ENCODE measurements at regions not wholly inside any gene's neighbourhood (a gene's known extent, or its start where the extent isn't known, plus 50 kb on each side); places are given as distances from the start of the nearest gene placed in this dataset.

DNA sequence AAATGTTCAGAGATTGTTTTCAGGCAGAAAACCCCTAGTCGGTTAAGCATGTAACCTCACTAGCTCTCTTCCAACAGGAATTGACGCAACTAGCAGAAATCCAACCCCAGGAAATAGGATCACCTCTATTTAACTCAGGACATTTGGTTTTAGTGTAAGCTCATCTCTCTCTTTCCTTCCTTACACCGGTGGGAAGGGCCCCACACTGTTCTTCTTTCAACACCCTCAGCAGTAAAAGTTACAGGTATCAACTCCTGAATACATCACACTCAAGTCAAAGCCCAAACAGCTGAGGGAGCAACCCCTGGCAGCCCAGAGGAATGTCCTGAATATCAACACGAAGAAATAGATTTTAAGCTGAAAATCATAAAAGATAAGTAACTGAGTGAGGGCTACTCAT, 191.2 kb upstream of the KIF2B start:
- Histone ChIP-seq H3K4me1 (ENCODE audit: control insufficient read depth in 1 of 2, insufficient read depth in 2 of 2, low read length in 2 of 2) (0 out of 4 replicates have a peak, but pooled peaks cover 0 to 2% of the 10 kb centered on the region in 2 experiments), H2AFZ (ENCODE audit: low read depth, low read length, poor library complexity, severe bottlenecking) (no peak overlapping the region), H3K27me3 (ENCODE audit: insufficient read depth, low read length) (no peaks in the 10 kb centered on the region), H3K9me2 (ENCODE audit: insufficient read depth) (no peaks in the 10 kb centered on the region), H3K4me2 (ENCODE audit: low read length) (no peak overlapping the region), H3K4me3 (replicated peaks in 1 of 2; ENCODE audit: low read depth in 1 of 2, low read length in 2 of 2) (no peak overlapping the region), H3K36me3 (ENCODE audit: control insufficient read depth in 1 of 2, insufficient read depth in 2 of 2, low read length in 2 of 2) (no peaks in the 10 kb centered on the region), H3K27ac (ENCODE audit: low read depth, low read length) (no peak overlapping the region), H3K79me2 (ENCODE audit: insufficient read depth, low read length) (no peaks in the 10 kb centered on the region), H4K20me1 (ENCODE audit: insufficient read depth) (no peaks in the 10 kb centered on the region), H3K9ac (ENCODE audit: low read length) (no peak overlapping the region), H3K9me3 (ENCODE audit: control insufficient read depth in 1 of 2, insufficient read depth in 1 of 2, low read depth in 1 of 2, low read length in 2 of 2) (peaks cover 27 to 43% of the 10 kb centered on the region in 2 experiments; a peak in 3 of 4 replicates)
- POLR2A ChIA-PET: no interaction called here
- ATAC-seq (no peak), DNase-seq (ENCODE audit: low read depth, low spot score) (no peak)
- CTCF ChIA-PET: no interaction called here
- RAD21 ChIA-PET (ENCODE audit: low non-redundant PET in 1 of 2, low total read pairs in 2 of 2, uncharacterized antibody in 2 of 2, unreplicated experiment in 2 of 2): no interaction called here
- intact Hi-C loops (cut with micrococcal nuclease): no loop called here
- no peak for TF ChIP-seq EZH2 (IDR thresholded peaks at IDR 0.05)
- TF ChIP-seq YY1 (IDR thresholded peaks at IDR 0.05; ENCODE audit: extremely low read depth, insufficient replicate concordance, low read depth, low read length): no peak
- TF ChIP-seq, protein P1, sequence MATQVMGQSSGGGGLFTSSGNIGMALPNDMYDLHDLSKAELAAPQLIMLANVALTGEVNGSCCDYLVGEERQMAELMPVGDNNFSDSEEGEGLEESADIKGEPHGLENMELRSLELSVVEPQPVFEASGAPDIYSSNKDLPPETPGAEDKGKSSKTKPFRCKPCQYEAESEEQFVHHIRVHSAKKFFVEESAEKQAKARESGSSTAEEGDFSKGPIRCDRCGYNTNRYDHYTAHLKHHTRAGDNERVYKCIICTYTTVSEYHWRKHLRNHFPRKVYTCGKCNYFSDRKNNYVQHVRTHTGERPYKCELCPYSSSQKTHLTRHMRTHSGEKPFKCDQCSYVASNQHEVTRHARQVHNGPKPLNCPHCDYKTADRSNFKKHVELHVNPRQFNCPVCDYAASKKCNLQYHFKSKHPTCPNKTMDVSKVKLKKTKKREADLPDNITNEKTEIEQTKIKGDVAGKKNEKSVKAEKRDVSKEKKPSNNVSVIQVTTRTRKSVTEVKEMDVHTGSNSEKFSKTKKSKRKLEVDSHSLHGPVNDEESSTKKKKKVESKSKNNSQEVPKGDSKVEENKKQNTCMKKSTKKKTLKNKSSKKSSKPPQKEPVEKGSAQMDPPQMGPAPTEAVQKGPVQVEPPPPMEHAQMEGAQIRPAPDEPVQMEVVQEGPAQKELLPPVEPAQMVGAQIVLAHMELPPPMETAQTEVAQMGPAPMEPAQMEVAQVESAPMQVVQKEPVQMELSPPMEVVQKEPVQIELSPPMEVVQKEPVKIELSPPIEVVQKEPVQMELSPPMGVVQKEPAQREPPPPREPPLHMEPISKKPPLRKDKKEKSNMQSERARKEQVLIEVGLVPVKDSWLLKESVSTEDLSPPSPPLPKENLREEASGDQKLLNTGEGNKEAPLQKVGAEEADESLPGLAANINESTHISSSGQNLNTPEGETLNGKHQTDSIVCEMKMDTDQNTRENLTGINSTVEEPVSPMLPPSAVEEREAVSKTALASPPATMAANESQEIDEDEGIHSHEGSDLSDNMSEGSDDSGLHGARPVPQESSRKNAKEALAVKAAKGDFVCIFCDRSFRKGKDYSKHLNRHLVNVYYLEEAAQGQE (IDR thresholded peaks at IDR 0.05; ENCODE audit: low read depth): no peak
- no peak for TF ChIP-seq CBX3 (IDR thresholded peaks at IDR 0.05; ENCODE audit: low read depth)
- no peak for TF ChIP-seq SRF (IDR thresholded peaks at IDR 0.05; ENCODE audit: low read depth)
- TF ChIP-seq ELF1 (IDR thresholded peaks at IDR 0.05; ENCODE audit: borderline replicate concordance, low read depth): no peak
- TF ChIP-seq FOSL1 (IDR thresholded peaks at IDR 0.05; ENCODE audit: low read depth): no peak
- TF ChIP-seq SIN3A (IDR thresholded peaks at IDR 0.05; ENCODE audit: low read depth): no peak
- BruUV-seq (replicated peaks): no TSS peak

All from HCT116 (cell line).